Uterus (tissue), 2 donors: ENCODE measurements at regions not wholly inside any gene's neighbourhood (a gene's known extent, or its start where the extent isn't known, plus 50 kb on each side); places are given as distances from the start of the nearest gene placed in this dataset.

Experiments used
- CTCF ChIP-seq, 4 experiments: fragments of 200-600 bp in 2 of 4; fragments of 450-650 bp in 2 of 4; sonication (generic) in 2 of 4; IDR thresholded peaks; one replicate each; pipeline ENCODE4 v1.5.1; 2016 to 2019; ENCODE audit warnings: antibody characterized with exemption in 4 of 4, mild to moderate bottlenecking in 2 of 4, moderate library complexity in 1 of 4
- POLR2A ChIP-seq, 2 donors: fragments of 450-650 bp; IDR thresholded peaks; one replicate each; pipeline ENCODE4 v1.6.1; 2016; ENCODE audit warnings: antibody characterized with exemption in 2 of 2, mild to moderate bottlenecking in 1 of 2, moderate library complexity in 1 of 2

DNA sequence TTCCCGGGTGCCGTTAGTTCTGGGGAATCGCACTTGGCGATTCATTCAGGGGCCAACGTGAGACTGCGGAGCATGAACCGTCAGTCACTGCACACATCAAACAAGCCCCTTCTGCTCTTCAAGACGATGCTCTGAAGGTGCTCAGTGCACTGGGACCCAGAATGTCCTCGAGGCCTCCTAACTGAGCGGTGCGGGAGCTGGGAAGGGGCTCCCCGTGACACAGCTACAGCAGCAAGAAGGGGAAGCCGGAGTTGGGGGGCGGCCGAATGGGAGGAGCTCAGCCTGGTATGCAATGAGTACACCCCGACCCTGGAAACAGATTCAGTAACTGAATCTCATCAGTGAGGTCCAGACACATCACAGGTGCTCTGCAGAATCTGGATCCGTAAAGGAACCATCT, 150.8 kb downstream of the SHANK2 start:
- no peak for TF ChIP-seq CTCF (IDR thresholded peaks at IDR 0.05)
- no peak for TF ChIP-seq POLR2A (IDR thresholded peaks at IDR 0.05)
